HepG2 (cell line): ENCODE measurements at regions not wholly inside any gene's neighbourhood (a gene's known extent, or its start where the extent isn't known, plus 50 kb on each side); places are given as distances from the start of the nearest gene placed in this dataset.

ENCODE experiments used
- CBFB ChIP-seq: sonication (generic); formaldehyde crosslinking; IDR thresholded peaks from 2 replicates; pipeline ENCODE4 v1.4.0; 2020; ENCODE audit warnings: missing genetic modification reagents
- GTF3A ChIP-seq: sonication (generic); formaldehyde crosslinking; conservative IDR thresholded peaks from 2 replicates; pipeline ENCODE4 v1.4.0; 2020; ENCODE audit warnings: mild to moderate bottlenecking, missing genetic modification reagents
- HES4 ChIP-seq: sonication (generic); formaldehyde crosslinking; IDR thresholded peaks from 2 replicates; pipeline ENCODE4 v1.9.0; 2021; ENCODE audit warnings: mild to moderate bottlenecking, missing genetic modification reagents, borderline replicate concordance
- MIER3 ChIP-seq: IDR thresholded peaks from 2 replicates; pipeline ENCODE4 v1.6.1; 2016; ENCODE audit warnings: missing compliant biosample characterization, borderline replicate concordance
- PHF5A ChIP-seq: IDR thresholded peaks from one replicate; pipeline ENCODE4 v1.6.1; 2018; ENCODE audit warnings: low read depth, missing genetic modification reagents; ENCODE audit not compliant: unreplicated experiment
- PITX1 ChIP-seq: sonication (generic); formaldehyde crosslinking; IDR thresholded peaks from 2 replicates; pipeline ENCODE4 v1.5.1; 2020; ENCODE audit warnings: mild to moderate bottlenecking, missing genetic modification reagents
- RFXAP ChIP-seq: sonication (generic); formaldehyde crosslinking; IDR thresholded peaks from 2 replicates; pipeline ENCODE4 v1.4.0; 2020; ENCODE audit warnings: missing genetic modification reagents, borderline replicate concordance
- TFAP4 ChIP-seq: sonication (generic); IDR thresholded peaks from 2 replicates; pipeline ENCODE4 v1.6.1; 2016; ENCODE audit warnings: low read depth, borderline replicate concordance
- ZNF577 ChIP-seq: sonication (generic); formaldehyde crosslinking; IDR thresholded peaks from 2 replicates; pipeline ENCODE4 v1.4.0; 2020; ENCODE audit warnings: mild to moderate bottlenecking, low read depth, missing genetic modification reagents, borderline replicate concordance
- ZNF580 ChIP-seq: IDR thresholded peaks from 2 replicates; pipeline ENCODE4 v1.6.1; 2016; ENCODE audit warnings: low read depth, borderline replicate concordance
- ZNF660 ChIP-seq: sonication (generic); formaldehyde crosslinking; IDR thresholded peaks from 2 replicates; pipeline ENCODE4 v1.5.1; 2020; ENCODE audit warnings: mild to moderate bottlenecking, low read depth, missing genetic modification reagents, borderline replicate concordance
- ZNF687 ChIP-seq: sonication (generic); formaldehyde crosslinking; IDR thresholded peaks from 2 replicates; pipeline ENCODE4 v1.5.1; 2020; ENCODE audit warnings: mild to moderate bottlenecking, missing genetic modification reagents, moderate library complexity
- ZNF703 ChIP-seq: sonication (generic); formaldehyde crosslinking; IDR thresholded peaks from 2 replicates; pipeline ENCODE4 v1.5.1; 2020; ENCODE audit warnings: missing genetic modification reagents, mild to moderate bottlenecking, moderate library complexity, borderline replicate concordance
- TF ChIP-seq, protein P1 (sequence below): sonication (generic); formaldehyde crosslinking; conservative IDR thresholded peaks from 2 replicates; pipeline ENCODE4 v1.8.0; 2022; ENCODE audit warnings: mild to moderate bottlenecking, moderate library complexity, missing genetic modification reagents
- TF ChIP-seq, protein P2 (sequence below): IDR thresholded peaks from 2 replicates; pipeline ENCODE4 v1.6.1; 2012; ENCODE audit warnings: low read depth, low read length, improper control_type of control experiment

- TF ChIP-seq ZNF687 (CRISPR knock-in tag) (peak; percentile 65), ZNF580 (CRISPR knock-in tag) (0 out of 2 replicates have a peak, but pooled peaks have one; percentile 55), ZNF660 (CRISPR knock-in tag) (no peak), RFXAP (CRISPR knock-in tag) (no peak), ZNF577 (no peak), CBFB (CRISPR knock-in tag) (peak; percentile 71; the same call in 1 of the 2 replicates), MIER3 (CRISPR knock-in tag) (peak; percentile 35; the same call in 1 of the 2 replicates), TFAP4 (peak; percentile 57; the same call in 1 of the 2 replicates), ZNF703 (no peak), HES4 (CRISPR knock-in tag) (0 out of 2 replicates have a peak, but pooled peaks have one; percentile 35), GTF3A (CRISPR knock-in tag) (no peak), PITX1 (CRISPR knock-in tag) (peak; percentile 68; the same call in 1 of the 2 replicates), PHF5A (CRISPR knock-in tag) (peak; percentile 39)
- TF ChIP-seq, protein P1, sequence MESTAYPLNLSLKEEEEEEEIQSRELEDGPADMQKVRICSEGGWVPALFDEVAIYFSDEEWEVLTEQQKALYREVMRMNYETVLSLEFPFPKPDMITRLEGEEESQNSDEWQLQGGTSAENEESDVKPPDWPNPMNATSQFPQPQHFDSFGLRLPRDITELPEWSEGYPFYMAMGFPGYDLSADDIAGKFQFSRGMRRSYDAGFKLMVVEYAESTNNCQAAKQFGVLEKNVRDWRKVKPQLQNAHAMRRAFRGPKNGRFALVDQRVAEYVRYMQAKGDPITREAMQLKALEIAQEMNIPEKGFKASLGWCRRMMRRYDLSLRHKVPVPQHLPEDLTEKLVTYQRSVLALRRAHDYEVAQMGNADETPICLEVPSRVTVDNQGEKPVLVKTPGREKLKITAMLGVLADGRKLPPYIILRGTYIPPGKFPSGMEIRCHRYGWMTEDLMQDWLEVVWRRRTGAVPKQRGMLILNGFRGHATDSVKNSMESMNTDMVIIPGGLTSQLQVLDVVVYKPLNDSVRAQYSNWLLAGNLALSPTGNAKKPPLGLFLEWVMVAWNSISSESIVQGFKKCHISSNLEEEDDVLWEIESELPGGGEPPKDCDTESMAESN (CRISPR knock-in tag): peak; percentile 78; the same call in 1 of the 2 replicates
- TF ChIP-seq, protein P2, sequence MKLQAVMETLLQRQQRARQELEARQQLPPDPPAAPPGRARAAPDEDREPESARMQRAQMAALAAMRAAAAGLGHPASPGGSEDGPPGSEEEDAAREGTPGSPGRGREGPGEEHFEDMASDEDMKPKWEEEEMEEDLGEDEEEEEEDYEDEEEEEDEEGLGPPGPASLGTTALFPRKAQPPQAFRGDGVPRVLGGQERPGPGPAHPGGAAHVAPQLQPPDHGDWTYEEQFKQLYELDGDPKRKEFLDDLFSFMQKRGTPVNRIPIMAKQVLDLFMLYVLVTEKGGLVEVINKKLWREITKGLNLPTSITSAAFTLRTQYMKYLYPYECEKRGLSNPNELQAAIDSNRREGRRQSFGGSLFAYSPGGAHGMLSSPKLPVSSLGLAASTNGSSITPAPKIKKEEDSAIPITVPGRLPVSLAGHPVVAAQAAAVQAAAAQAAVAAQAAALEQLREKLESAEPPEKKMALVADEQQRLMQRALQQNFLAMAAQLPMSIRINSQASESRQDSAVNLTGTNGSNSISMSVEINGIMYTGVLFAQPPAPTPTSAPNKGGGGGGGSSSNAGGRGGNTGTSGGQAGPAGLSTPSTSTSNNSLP: no peak
These were observed 145.9 kb downstream of the CCDC74A start (continued) for GRCh38 chr2:131673400-131674173.
